ENCODE measurements at regions not wholly inside any gene's neighbourhood (a gene's known extent, or its start where the extent isn't known, plus 50 kb on each side); places are given as distances from the start of the nearest gene placed in this dataset.
"Not testable (repeated sequence)": the region's sequence is repeated elsewhere in the genome, so short reads cannot be mapped to it uniquely, and the experiment has no call there.

- Histone ChIP-seq H3K4me1 (peaks cover 10 to 26% (median 12%) of the 10 kb centered on the region in 3 donors), H3K36me3 (no peaks in the 10 kb centered on the region), H3K27me3 (peaks cover 0 to 4% (median 0%) of the 10 kb centered on the region in 4 donors), H3K9me3 (no peaks in the 10 kb centered on the region), H3K27ac (no peak overlapping the region), H3K4me3 (no peak overlapping the region)
- no peak for TF ChIP-seq POLR2A (IDR thresholded peaks at IDR 0.05)
- TF ChIP-seq CTCF (IDR thresholded peaks at IDR 0.05), result peak; percentile 80 to 92 (median 86)
- intact Hi-C loops (cut with DNase I), result no loop called here
- WGBS, 2 donors, result 4% methylated on average over 5 of the region's 5 CpGs
- no peak for DNase-seq
Measured at GRCh38 chr6:27795697-27796494, 116.3 kb downstream of the OR2B2 start.

GRCh38 chr6:27791182-27791943 is 120.8 kb downstream of the OR2B2 start:
- WGBS, 2 donors, result 1 to 3% methylated on average over 22 of the region's 22 CpGs
- H3K36me3 ChIP-seq, result no peaks in the 10 kb centered on the region

GRCh38 chr6:27788376-27788775 is 123.8 kb downstream of the OR2B2 start:
- intact Hi-C loops (cut with DNase I), result not testable (repeated sequence)

More at GRCh38 chr6:27791182-27791943, 120.8 kb downstream of the OR2B2 start:
- H3K27me3 ChIP-seq, result no peaks in the 10 kb centered on the region
- H3K27ac ChIP-seq, result peak overlapping the region in 3 of 4 donors; percentile 45 to 78 (median 47)
- peaks cover 10 to 26% (median 12%) of the 10 kb centered on the region in 3 donors for H3K4me1 ChIP-seq
- DNase-seq, result no peak
- TF ChIP-seq CTCF (IDR thresholded peaks at IDR 0.05) (no peak), POLR2A (IDR thresholded peaks at IDR 0.05) (no peak)
- intact Hi-C loops (cut with DNase I), result no loop called here
- H3K4me3 ChIP-seq, result peak overlapping the region; percentile 33 to 65 (median 50)
- no peaks in the 10 kb centered on the region for H3K9me3 ChIP-seq

GRCh38 chr6:27786048-27786447 is 126.1 kb downstream of the OR2B2 start:
- no peak overlapping the region for H3K4me3 ChIP-seq

More at GRCh38 chr6:27788376-27788775, 123.8 kb downstream of the OR2B2 start:
- H3K9me3 ChIP-seq, H3K27ac ChIP-seq, H3K36me3 ChIP-seq, H3K4me3 ChIP-seq, DNase-seq: not testable (repeated sequence)
- Histone ChIP-seq H3K27me3 (peaks cover 0 to 17% (median 0%) of the 10 kb centered on the region in 4 donors), H3K4me1 (peaks cover 10 to 21% (median 12%) of the 10 kb centered on the region in 3 donors)
- WGBS, 2 donors, result 92 to 93% methylated on average over 7 to 16 of the region's 17 CpGs

GRCh38 chr6:27785294-27785693 is 126.9 kb downstream of the OR2B2 start:
- no peak overlapping the region for H3K27ac ChIP-seq
- 52 to 71% methylated on average over 2 of the region's 2 CpGs for WGBS, 2 donors

More at GRCh38 chr6:27786048-27786447, 126.1 kb downstream of the OR2B2 start:
- Histone ChIP-seq H3K27ac (no peak overlapping the region), H3K4me1 (peaks cover 0 to under 1% (median 0%) of the 10 kb centered on the region in 3 donors), H3K9me3 (no peaks in the 10 kb centered on the region), H3K27me3 (peaks cover 0 to 17% (median 0%) of the 10 kb centered on the region in 4 donors), H3K36me3 (no peaks in the 10 kb centered on the region)
- 32 to 38% methylated on average over 1 of the region's 1 CpG for whole genome bisulfite sequencing, 2 donors
- intact Hi-C loops (cut with DNase I), result no loop called here
- no peak for TF ChIP-seq CTCF (IDR thresholded peaks at IDR 0.05)
- no peak for TF ChIP-seq POLR2A (IDR thresholded peaks at IDR 0.05)
- no peak for DNase-seq

More at GRCh38 chr6:27785294-27785693, 126.9 kb downstream of the OR2B2 start:
- Histone ChIP-seq H3K9me3 (no peaks in the 10 kb centered on the region), H3K27me3 (peaks cover 0 to 17% (median 0%) of the 10 kb centered on the region in 4 donors), H3K4me1 (no peaks in the 10 kb centered on the region), H3K36me3 (no peaks in the 10 kb centered on the region), H3K4me3 (no peak overlapping the region)
- TF ChIP-seq POLR2A (IDR thresholded peaks at IDR 0.05) (no peak), CTCF (IDR thresholded peaks at IDR 0.05) (no peak)
- intact Hi-C loops (cut with DNase I), result no loop called here
- DNase-seq, result no peak

Data from esophagus squamous epithelium (tissue), 5 donors.